ENCODE measurements at regions not wholly inside any gene's neighbourhood (a gene's known extent, or its start where the extent isn't known, plus 50 kb on each side); places are given as distances from the start of the nearest gene placed in this dataset.

DNA sequence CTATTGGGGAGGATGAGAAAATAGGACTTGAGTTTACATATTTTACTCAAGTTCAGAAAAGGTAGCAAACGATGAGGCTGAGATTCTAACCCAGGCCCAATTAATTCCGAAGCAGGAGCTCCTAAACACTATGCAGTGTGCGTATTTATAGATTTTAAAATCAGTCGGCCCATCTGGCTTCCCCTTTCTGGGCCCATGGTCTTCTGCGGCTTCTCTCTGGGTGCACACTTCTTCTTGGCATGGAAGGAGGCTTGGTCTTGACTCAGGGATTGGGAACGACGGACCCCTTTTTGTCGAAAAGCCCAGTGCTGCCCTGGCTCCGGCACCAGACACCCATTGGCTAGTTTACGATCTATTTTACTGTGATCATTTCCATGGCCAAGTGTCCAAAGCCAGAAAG lies 1433.8 kb downstream of the BRD1 start:
- no peak for DNase-seq
- ATAC-seq (ENCODE audit: low read depth) = no peak
- H3K27me3 ChIP-seq (replicated peaks in 1 of 4; ENCODE audit: control extremely low read depth in 1 of 4, control insufficient read depth in 3 of 4, insufficient read depth in 4 of 4, low read length in 3 of 4) = no peaks in the 10 kb centered on the region
- no peak overlapping the region for H3K27ac Mint-ChIP-seq
- H3K9me3 ChIP-seq (ENCODE audit: control extremely low read depth in 1 of 3, control insufficient read depth in 2 of 3, insufficient read depth in 1 of 3, low read length in 2 of 3) = peaks cover 0 to 10% (median 0%) of the 10 kb centered on the region in 3 donors
- no peaks in the 10 kb centered on the region for H3K4me1 ChIP-seq (ENCODE audit: control insufficient read depth in 2 of 2, insufficient read depth in 2 of 2, low read length in 2 of 2)
- no peaks in the 10 kb centered on the region for H3K79me2 ChIP-seq (ENCODE audit: control insufficient read depth, insufficient read depth, low read length)
- no peak overlapping the region for H3K27ac ChIP-seq (ENCODE audit: low read length in 2 of 2)
- CTCF ChIA-PET = no interaction called here
- no peak overlapping the region for H3K4me3 Mint-ChIP-seq
- H3K9me3 Mint-ChIP-seq (ENCODE audit: insufficient read depth) = no peaks in the 10 kb centered on the region
- H2AFZ ChIP-seq (ENCODE audit: insufficient read depth, low read depth, low read length, poor library complexity, severe bottlenecking) = no peak overlapping the region
- no peak overlapping the region for H3K4me3 ChIP-seq (ENCODE audit: control extremely low read depth in 1 of 5, extremely low read depth in 1 of 5, insufficient read depth in 1 of 5, low read depth in 2 of 5, low read length in 4 of 5)
- POLR2A ChIA-PET = no interaction called here
- no peaks in the 10 kb centered on the region for H3K36me3 ChIP-seq (replicated peaks in 1 of 2; ENCODE audit: control extremely low read depth in 1 of 2, control insufficient read depth in 1 of 2, extremely low read depth in 1 of 2, insufficient read depth in 2 of 2, low read length in 1 of 2)
- TF ChIP-seq EZH2 (IDR thresholded peaks at IDR 0.05; ENCODE audit: borderline replicate concordance, insufficient read depth, low read depth, low read length, poor library complexity, severe bottlenecking) = no peak
- TF ChIP-seq, protein P1, sequence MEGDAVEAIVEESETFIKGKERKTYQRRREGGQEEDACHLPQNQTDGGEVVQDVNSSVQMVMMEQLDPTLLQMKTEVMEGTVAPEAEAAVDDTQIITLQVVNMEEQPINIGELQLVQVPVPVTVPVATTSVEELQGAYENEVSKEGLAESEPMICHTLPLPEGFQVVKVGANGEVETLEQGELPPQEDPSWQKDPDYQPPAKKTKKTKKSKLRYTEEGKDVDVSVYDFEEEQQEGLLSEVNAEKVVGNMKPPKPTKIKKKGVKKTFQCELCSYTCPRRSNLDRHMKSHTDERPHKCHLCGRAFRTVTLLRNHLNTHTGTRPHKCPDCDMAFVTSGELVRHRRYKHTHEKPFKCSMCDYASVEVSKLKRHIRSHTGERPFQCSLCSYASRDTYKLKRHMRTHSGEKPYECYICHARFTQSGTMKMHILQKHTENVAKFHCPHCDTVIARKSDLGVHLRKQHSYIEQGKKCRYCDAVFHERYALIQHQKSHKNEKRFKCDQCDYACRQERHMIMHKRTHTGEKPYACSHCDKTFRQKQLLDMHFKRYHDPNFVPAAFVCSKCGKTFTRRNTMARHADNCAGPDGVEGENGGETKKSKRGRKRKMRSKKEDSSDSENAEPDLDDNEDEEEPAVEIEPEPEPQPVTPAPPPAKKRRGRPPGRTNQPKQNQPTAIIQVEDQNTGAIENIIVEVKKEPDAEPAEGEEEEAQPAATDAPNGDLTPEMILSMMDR (IDR thresholded peaks at IDR 0.05) = no peak
- H3K9ac ChIP-seq (ENCODE audit: low read length) = no peak overlapping the region
- peaks cover 10% of the 10 kb centered on the region for H3K27me3 Mint-ChIP-seq
- 84% methylated on average over 10 of the region's 10 CpGs for WGBS (ENCODE audit: insufficient coverage)
- H3K4me2 ChIP-seq (replicated peaks; ENCODE audit: low read depth, low read length, poor library complexity, severe bottlenecking) = no peak overlapping the region
- intact Hi-C loops (cut with micrococcal nuclease) = no loop called here
- no peaks in the 10 kb centered on the region for H4K20me1 ChIP-seq (ENCODE audit: control insufficient read depth, insufficient read depth, low read length, poor library complexity, severe bottlenecking)
- no peaks in the 10 kb centered on the region for H3K4me1 Mint-ChIP-seq

- no peaks in the 10 kb centered on the region for H3K9me3 Mint-ChIP-seq (ENCODE audit: insufficient read depth)
- WGBS (ENCODE audit: insufficient coverage) = 88% methylated on average over 13 of the region's 13 CpGs
- no peaks in the 10 kb centered on the region for H3K4me1 ChIP-seq (ENCODE audit: control insufficient read depth in 2 of 2, insufficient read depth in 2 of 2, low read length in 2 of 2)
- no peak overlapping the region for H3K27ac Mint-ChIP-seq
- ChIA-PET POLR2A (no interaction called here), CTCF (no interaction called here)
- no peak overlapping the region for H3K4me2 ChIP-seq (replicated peaks; ENCODE audit: low read depth, low read length, poor library complexity, severe bottlenecking)
- no peaks in the 10 kb centered on the region for H3K79me2 ChIP-seq (ENCODE audit: control insufficient read depth, insufficient read depth, low read length)
- H3K27ac ChIP-seq (ENCODE audit: low read length in 2 of 2) = no peak overlapping the region
- H3K27me3 Mint-ChIP-seq = peaks cover 8% of the 10 kb centered on the region
- no peak overlapping the region for H2AFZ ChIP-seq (ENCODE audit: insufficient read depth, low read depth, low read length, poor library complexity, severe bottlenecking)
- intact Hi-C loops (cut with micrococcal nuclease) = no loop called here
- peaks cover 0 to 10% (median 0%) of the 10 kb centered on the region in 3 donors for H3K9me3 ChIP-seq (ENCODE audit: control extremely low read depth in 1 of 3, control insufficient read depth in 2 of 3, insufficient read depth in 1 of 3, low read length in 2 of 3)
- no peaks in the 10 kb centered on the region for H4K20me1 ChIP-seq (ENCODE audit: control insufficient read depth, insufficient read depth, low read length, poor library complexity, severe bottlenecking)
- no peak for TF ChIP-seq EZH2 (IDR thresholded peaks at IDR 0.05; ENCODE audit: borderline replicate concordance, insufficient read depth, low read depth, low read length, poor library complexity, severe bottlenecking)
- TF ChIP-seq, protein P1 (IDR thresholded peaks at IDR 0.05) = no peak
- H3K4me3 ChIP-seq (ENCODE audit: control extremely low read depth in 1 of 5, extremely low read depth in 1 of 5, insufficient read depth in 1 of 5, low read depth in 2 of 5, low read length in 4 of 5) = no peak overlapping the region
- no peaks in the 10 kb centered on the region for H3K4me1 Mint-ChIP-seq
- no peak overlapping the region for H3K9ac ChIP-seq (ENCODE audit: low read length)
- DNase-seq = no peak
- no peak overlapping the region for H3K4me3 Mint-ChIP-seq
- no peak for ATAC-seq (ENCODE audit: low read depth)
- H3K27me3 ChIP-seq (replicated peaks in 1 of 4; ENCODE audit: control extremely low read depth in 1 of 4, control insufficient read depth in 3 of 4, insufficient read depth in 4 of 4, low read length in 3 of 4) = no peaks in the 10 kb centered on the region
- no peaks in the 10 kb centered on the region for H3K36me3 ChIP-seq (replicated peaks in 1 of 2; ENCODE audit: control extremely low read depth in 1 of 2, control insufficient read depth in 1 of 2, extremely low read depth in 1 of 2, insufficient read depth in 2 of 2, low read length in 1 of 2)
Measured at GRCh38 chr22:48393041-48393370, 1434.7 kb downstream of the BRD1 start.
